Mammary epithelial cell (primary cell): ENCODE measurements at regions not wholly inside any gene's neighbourhood (a gene's known extent, or its start where the extent isn't known, plus 50 kb on each side); places are given as distances from the start of the nearest gene placed in this dataset.

Experiments
- CTCF ChIP-seq, 2 donors: IDR thresholded peaks in 1 of 2; conservative IDR thresholded peaks in 1 of 2; 2 replicates each; pipeline ENCODE4 v1.5.1; 2011 to 2012; ENCODE audit warnings: inconsistent platforms in 2 of 2, low read length in 2 of 2, mild to moderate bottlenecking in 2 of 2, control low read depth in 1 of 2, low read depth in 1 of 2; ENCODE audit not compliant: insufficient read depth in 1 of 2; ENCODE audit errors: extremely low read depth in 1 of 2
- EZH2 ChIP-seq: IDR thresholded peaks from 2 replicates; pipeline ENCODE4 v1.6.1; 2012; ENCODE audit warnings: low read length, inconsistent platforms, borderline replicate concordance

- no peak for TF ChIP-seq CTCF (conservative IDR thresholded peaks at IDR 0.05 in 1 of 2, IDR thresholded peaks at IDR 0.05 in 1 of 2; ENCODE audit: extremely low read depth in 1 of 2, insufficient read depth in 1 of 2, low read depth in 1 of 2, low read length in 2 of 2)
- TF ChIP-seq EZH2, result no peak
These were observed 120.1 kb upstream of the LPCAT1 start for GRCh38 chr5:1643651-1644392.
